Ovary (tissue), 7 donors: ENCODE measurements at regions not wholly inside any gene's neighbourhood (a gene's known extent, or its start where the extent isn't known, plus 50 kb on each side); places are given as distances from the start of the nearest gene placed in this dataset.

Experiments
- DNase-seq, 5 donors: peaks; one replicate each; pipeline ENCODE4 v3.0.0-alpha.2; 2019 to 2020
- H3K27ac ChIP-seq, 2 donors: fragments of 200-600 bp; one replicate each; pipeline versions ENCODE4 v1.5.1 to v1.8.0; 2019 to 2022
- H3K27me3 ChIP-seq: fragments of 200-600 bp; one replicate; pipeline ENCODE4 v1.8.0; 2022
- H3K36me3 ChIP-seq: fragments of 200-600 bp; sonication (generic); one replicate; pipeline ENCODE4 v1.5.1; 2019
- H3K4me1 ChIP-seq: one replicate; pipeline ENCODE4 v1.8.1; 2013; ENCODE audit warnings: mild to moderate bottlenecking, moderate library complexity; ENCODE audit not compliant: insufficient read depth
- H3K4me3 ChIP-seq: fragments of 200-600 bp; sonication (generic); one replicate; pipeline ENCODE4 v1.5.1; 2017
- H3K9me3 ChIP-seq, 2 donors: fragments of 200-600 bp in 1 of 2; sonication (generic) in 1 of 2; one replicate each; pipeline versions ENCODE4 v1.5.1 to v1.8.1; 2013 to 2019; ENCODE audit warnings: mild to moderate bottlenecking in 1 of 2, moderate library complexity in 1 of 2
- CTCF ChIP-seq, 3 donors: fragments of 450-650 bp in 2 of 3; fragments of 200-600 bp in 1 of 3; IDR thresholded peaks; one replicate each; pipeline versions ENCODE4 v1.5.1 to v1.8.0; 2016 to 2022; ENCODE audit warnings: antibody characterized with exemption in 3 of 3, mild to moderate bottlenecking in 1 of 3
- EP300 ChIP-seq: sonication (generic); formaldehyde crosslinking; IDR thresholded peaks from one replicate; pipeline ENCODE4 v1.6.1; 2017; ENCODE audit warnings: antibody characterized with exemption
- POLR2A ChIP-seq: fragments of 450-650 bp; IDR thresholded peaks from one replicate; pipeline ENCODE4 v1.6.1; 2017; ENCODE audit warnings: antibody characterized with exemption, mild to moderate bottlenecking, moderate library complexity
- WGBS, 3 donors: extraction: QIAGEN DNeasy Blood & Tissue Kit in 1 of 3; methylation state at CpG; one replicate each; pipeline versions ENCODE4 v1.1.5 to v1.1.7; 2013 to 2017; 5-methylcytosine and 5-hydroxymethylcytosine counted together
- intact Hi-C, 4 donors: fragments of 100-400 bp; cut with DNase I; formaldehyde crosslinking; loops; one replicate each; pipeline versions ENCODE4 v1.11.0 to v1.15.1; 2022 to 2023
- donor health status: DM: no; HTN: no; CAD: no; lungs with moderate emphysema.
- donor health status: DM: no; HTN: no; CAD: no.
- donor health status: Bipolar disorder and iron deficiency.
- donor health status: DM: no; HTN: no; CAD: no.
- donor health status: DM: yes; HTN: yes; CAD: no.

DNA sequence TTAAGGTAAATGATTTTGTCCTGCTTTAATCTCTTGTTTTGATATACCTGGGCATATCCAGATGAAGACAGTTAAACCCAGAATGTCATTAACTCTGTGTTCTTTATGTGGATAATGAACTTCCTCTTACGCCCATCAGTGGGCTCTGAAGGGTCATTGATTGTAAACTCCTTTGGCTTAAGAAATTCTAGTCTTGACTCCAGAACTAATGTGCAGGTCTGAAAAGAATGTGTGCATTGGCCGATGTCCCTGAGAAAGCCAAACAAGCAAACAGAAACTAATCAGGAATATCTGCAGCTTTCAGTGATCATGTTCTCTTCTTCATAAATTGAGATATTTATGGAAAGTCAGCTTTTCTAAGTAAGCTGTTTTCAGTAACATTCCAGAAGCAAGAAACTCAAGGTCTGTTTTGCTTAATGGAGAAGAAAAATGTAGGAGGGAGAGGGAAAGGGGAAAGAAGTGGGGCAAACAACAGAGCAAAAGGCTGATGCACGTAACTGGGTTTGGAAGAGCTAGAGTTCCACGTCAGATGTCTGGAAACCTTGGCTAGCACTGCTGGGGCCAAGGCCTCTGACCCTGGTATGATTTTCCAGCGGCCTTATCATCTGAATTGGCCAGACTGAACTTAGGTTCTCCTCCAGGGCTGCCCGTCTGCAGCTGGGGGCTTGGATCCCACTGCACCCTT lies 61.3 kb upstream of the FHL2 start:
- intact Hi-C loops = loop anchor here in 1 of 4 donors (5.0 kb wide), 1 partner anchor 37 kb away; no protein-coding TSS in a partner anchor

GRCh38 chr2:105458076-105458475 lies 59.2 kb upstream of the FHL2 start:
- TF ChIP-seq POLR2A (no peak), CTCF (IDR thresholded peaks at IDR 0.05) (no peak), EP300 (no peak)
- H3K4me3 ChIP-seq = no peak overlapping the region
- peaks cover 18% of the 10 kb centered on the region for H3K4me1 ChIP-seq
- WGBS, 3 donors = 82 to 88% (median 87%) methylated on average over 6 of the region's 6 CpGs
- no peaks in the 10 kb centered on the region for H3K27me3 ChIP-seq
- H3K27ac ChIP-seq = no peak overlapping the region
- DNase-seq = no peak
- no peaks in the 10 kb centered on the region for H3K36me3 ChIP-seq
- no peaks in the 10 kb centered on the region for H3K9me3 ChIP-seq
- intact Hi-C loops = loop anchor here in 1 of 4 donors (10.0 kb wide), 1 partner anchor 57 kb away; no protein-coding TSS in a partner anchor

More for the DNA sequence above, 61.3 kb upstream of the FHL2 start:
- peak; percentile 83 to 95 (median 87) for DNase-seq
- Histone ChIP-seq H3K9me3 (no peaks in the 10 kb centered on the region), H3K36me3 (no peaks in the 10 kb centered on the region), H3K4me1 (peaks cover 12% of the 10 kb centered on the region), H3K4me3 (no peak overlapping the region), H3K27me3 (no peaks in the 10 kb centered on the region), H3K27ac (peak overlapping the region; percentile 41 to 86)
- 8 to 14% (median 10%) methylated on average over 6 of the region's 6 CpGs for WGBS, 3 donors
- TF ChIP-seq POLR2A (no peak), EP300 (no peak), CTCF (IDR thresholded peaks at IDR 0.05) (no peak)

- Histone ChIP-seq H3K9me3 (no peaks in the 10 kb centered on the region), H3K36me3 (no peaks in the 10 kb centered on the region), H3K4me3 (no peak overlapping the region), H3K4me1 (peaks cover 14% of the 10 kb centered on the region), H3K27ac (peak overlapping the region in 1 of 2 donors; percentile 24), H3K27me3 (no peaks in the 10 kb centered on the region)
- TF ChIP-seq EP300 (no peak), POLR2A (no peak), CTCF (IDR thresholded peaks at IDR 0.05) (no peak)
- peak in 2 of 5 donors; percentile 58 to 59 for DNase-seq
- 47 to 70% (median 63%) methylated on average over 3 of the region's 3 CpGs for WGBS, 3 donors
- intact Hi-C loops = loop anchor here in 1 of 4 donors (10.0 kb wide), 1 partner anchor 59 kb away; no protein-coding TSS in a partner anchor
Observed at GRCh38 chr2:105455488-105456003, 56.7 kb upstream of the FHL2 start.

DNA sequence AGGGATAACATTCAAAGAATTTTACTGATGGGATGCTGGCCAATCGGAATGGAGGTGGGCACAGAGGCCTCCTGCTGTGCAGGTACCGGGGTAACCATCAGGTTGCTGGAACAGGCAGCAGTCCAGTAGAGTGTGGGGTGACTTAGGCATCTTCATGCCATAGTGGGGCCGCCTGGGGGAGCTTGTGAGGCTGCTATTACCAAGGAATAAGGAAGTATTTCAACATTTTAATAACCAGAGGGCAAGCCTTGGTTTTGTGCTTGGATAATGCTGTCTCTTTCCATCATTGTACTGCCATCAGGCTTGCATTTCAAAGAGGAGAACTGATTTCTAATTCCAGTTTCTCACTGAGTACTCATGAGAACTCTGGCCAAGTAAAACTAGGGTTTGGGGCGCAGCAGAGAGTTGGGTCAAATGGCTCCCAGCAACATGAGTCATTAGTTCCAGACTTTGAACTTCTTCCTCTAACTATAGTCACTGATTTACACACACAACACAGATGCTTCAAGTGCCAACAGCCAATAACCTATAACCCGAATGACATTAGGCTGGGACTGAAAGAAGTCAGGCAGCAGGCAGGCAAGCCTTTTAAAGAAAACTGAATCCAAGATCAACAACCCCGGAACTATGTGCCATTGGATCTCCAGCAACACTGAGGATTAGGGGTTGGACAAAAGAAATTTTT lies 56.1 kb upstream of the FHL2 start:
- peak overlapping the region in 1 of 2 donors; percentile 24 for H3K27ac ChIP-seq
- intact Hi-C loops = loop anchor here in 1 of 4 donors (10.0 kb wide), 1 partner anchor 60 kb away; no protein-coding TSS in a partner anchor

More for the DNA sequence above, 56.1 kb upstream of the FHL2 start:
- no peaks in the 10 kb centered on the region for H3K9me3 ChIP-seq
- H3K36me3 ChIP-seq = no peaks in the 10 kb centered on the region
- H3K4me3 ChIP-seq = no peak overlapping the region
- DNase-seq = peak in 3 of 5 donors; percentile 46 to 60 (median 54)
- no peaks in the 10 kb centered on the region for H3K27me3 ChIP-seq
- 73 to 81% (median 74%) methylated on average over 6 of the region's 6 CpGs for WGBS, 3 donors
- H3K4me1 ChIP-seq = peaks cover 12% of the 10 kb centered on the region
- TF ChIP-seq EP300 (no peak), POLR2A (no peak), CTCF (IDR thresholded peaks at IDR 0.05) (no peak)
